ENCODE measurements at regions not wholly inside any gene's neighbourhood (a gene's known extent, or its start where the extent isn't known, plus 50 kb on each side); places are given as distances from the start of the nearest gene placed in this dataset.

DNA sequence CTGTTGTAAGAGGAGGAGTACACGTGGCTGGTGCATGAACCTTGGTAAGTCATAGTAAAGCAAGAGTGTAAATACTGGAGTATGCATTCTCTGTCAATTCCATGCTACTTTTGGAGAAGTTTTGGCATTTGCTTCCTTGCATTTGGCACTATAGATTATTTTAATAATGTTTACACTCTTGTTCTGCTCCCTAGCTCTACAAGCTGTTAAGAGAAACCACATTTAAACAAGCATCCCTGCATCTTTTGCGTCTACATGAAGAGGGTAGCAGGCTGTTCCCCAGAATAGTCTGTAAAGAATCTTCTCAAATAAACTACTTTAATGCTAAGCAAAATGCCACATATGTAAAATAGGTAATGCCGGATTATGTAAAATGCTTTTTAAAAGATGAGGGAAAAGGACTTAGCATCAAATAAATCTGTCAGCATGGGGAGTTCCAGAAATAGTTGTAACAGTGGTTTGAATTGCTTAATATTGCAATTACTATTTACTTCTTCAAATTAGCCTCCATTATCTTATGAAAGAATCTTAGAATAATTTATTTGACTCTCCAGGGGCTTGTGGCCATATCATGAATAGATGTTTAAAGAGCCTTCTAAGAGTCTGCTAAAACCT, 2127.3 kb upstream of the WWC1 start:
- DNase-seq (ENCODE audit: low read depth, low spot score) (no peak), FAIRE-seq (no peak), ATAC-seq (no peak)
- CTCF ChIA-PET, result no interaction called here
- no peaks in the 10 kb centered on the region for H4K20me1 ChIP-seq (ENCODE audit: control insufficient read depth, insufficient read depth)
- no peaks in the 10 kb centered on the region for H3K27me3 ChIP-seq (replicated peaks in 1 of 2; ENCODE audit: control insufficient read depth in 2 of 2, insufficient read depth in 2 of 2, low read length in 1 of 2)
- intact Hi-C loops (cut with micrococcal nuclease; ENCODE audit: unreplicated experiment), result no loop called here
- H3K79me2 ChIP-seq (ENCODE audit: control insufficient read depth, insufficient read depth, low read length), result no peaks in the 10 kb centered on the region
- H3K4me1 ChIP-seq (ENCODE audit: control insufficient read depth, insufficient read depth, low read length), result no peaks in the 10 kb centered on the region
- no peak overlapping the region for H3K27ac ChIP-seq (ENCODE audit: control insufficient read depth, insufficient read depth)
- SMC1A ChIA-PET (ENCODE audit: uncharacterized antibody, unreplicated experiment), result no interaction called here
- in situ Hi-C loops (cut with MboI), result no loop called here
- H3K4me2 ChIP-seq (ENCODE audit: control insufficient read depth, insufficient read depth), result no peak overlapping the region
- no peak overlapping the region for H3K9ac ChIP-seq (ENCODE audit: control insufficient read depth, insufficient read depth, low read length)
- H3K4me3 ChIP-seq, result no peak overlapping the region
- no peaks in the 10 kb centered on the region for H3K9me3 ChIP-seq (replicated peaks; ENCODE audit: control insufficient read depth, insufficient read depth, low read length)
- no TSS peak for BruUV-seq (replicated peaks)
- H2AFZ ChIP-seq (ENCODE audit: control insufficient read depth, low read depth, low read length), result no peak overlapping the region
- TF ChIP-seq NFXL1 (IDR thresholded peaks at IDR 0.05; ENCODE audit: borderline replicate concordance) (no peak), SIN3A (IDR thresholded peaks at IDR 0.05; ENCODE audit: low read depth, low read length) (no peak), MYB (IDR thresholded peaks at IDR 0.05; ENCODE audit: borderline replicate concordance, low read depth, low read length) (no peak)
- WGBS (ENCODE audit: insufficient coverage, insufficient replicate concordance, low lambda C conversion rate, missing lambda C conversion rate), result 2% methylated on average over 3 of the region's 3 CpGs
- POLR2A ChIA-PET, result no interaction called here
- H3K36me3 ChIP-seq (ENCODE audit: control insufficient read depth in 2 of 2, insufficient read depth in 2 of 2, low read length in 1 of 2), result no peaks in the 10 kb centered on the region
- RAD21 ChIA-PET (ENCODE audit: unreplicated experiment), result no interaction called here

GRCh38 chr5:166165596-166165995, 2125.8 kb upstream of the WWC1 start:
- H3K79me2 ChIP-seq (ENCODE audit: control insufficient read depth, insufficient read depth, low read length), result no peaks in the 10 kb centered on the region
- FAIRE-seq, result no peak
- no peaks in the 10 kb centered on the region for H4K20me1 ChIP-seq (ENCODE audit: control insufficient read depth, insufficient read depth)
- intact Hi-C loops (cut with micrococcal nuclease; ENCODE audit: unreplicated experiment) (no loop called here), in situ Hi-C loops (cut with MboI) (no loop called here)
- H3K36me3 ChIP-seq (ENCODE audit: control insufficient read depth in 2 of 2, insufficient read depth in 2 of 2, low read length in 1 of 2), result no peaks in the 10 kb centered on the region
- no peaks in the 10 kb centered on the region for H3K27me3 ChIP-seq (replicated peaks in 1 of 2; ENCODE audit: control insufficient read depth in 2 of 2, insufficient read depth in 2 of 2, low read length in 1 of 2)
- POLR2A ChIA-PET, result no interaction called here
- H3K4me2 ChIP-seq (ENCODE audit: control insufficient read depth, insufficient read depth), result no peak overlapping the region
- H3K9me3 ChIP-seq (replicated peaks; ENCODE audit: control insufficient read depth, insufficient read depth, low read length), result no peaks in the 10 kb centered on the region
- no peak overlapping the region for H3K27ac ChIP-seq (ENCODE audit: control insufficient read depth, insufficient read depth)
- 50% methylated on average over 4 of the region's 4 CpGs for WGBS (ENCODE audit: insufficient coverage, insufficient replicate concordance, low lambda C conversion rate, missing lambda C conversion rate)
- H3K9ac ChIP-seq (ENCODE audit: control insufficient read depth, insufficient read depth, low read length), result no peak overlapping the region
- no peak overlapping the region for H2AFZ ChIP-seq (ENCODE audit: control insufficient read depth, low read depth, low read length)
- ATAC-seq, result no peak
- RAD21 ChIA-PET (ENCODE audit: unreplicated experiment), result no interaction called here
- H3K4me1 ChIP-seq (ENCODE audit: control insufficient read depth, insufficient read depth, low read length), result no peaks in the 10 kb centered on the region
- CTCF ChIA-PET, result no interaction called here
- SMC1A ChIA-PET (ENCODE audit: uncharacterized antibody, unreplicated experiment), result interaction anchor here (1.6 kb wide), 1 partner anchor 10 kb away, joined by 3 read pairs; no protein-coding TSS in a partner anchor
- no TSS peak for BruUV-seq (replicated peaks)
- no peak for TF ChIP-seq PAX5 (IDR thresholded peaks at IDR 0.05; ENCODE audit: borderline replicate concordance, low read depth, low read length)
- TF ChIP-seq, protein P1, sequence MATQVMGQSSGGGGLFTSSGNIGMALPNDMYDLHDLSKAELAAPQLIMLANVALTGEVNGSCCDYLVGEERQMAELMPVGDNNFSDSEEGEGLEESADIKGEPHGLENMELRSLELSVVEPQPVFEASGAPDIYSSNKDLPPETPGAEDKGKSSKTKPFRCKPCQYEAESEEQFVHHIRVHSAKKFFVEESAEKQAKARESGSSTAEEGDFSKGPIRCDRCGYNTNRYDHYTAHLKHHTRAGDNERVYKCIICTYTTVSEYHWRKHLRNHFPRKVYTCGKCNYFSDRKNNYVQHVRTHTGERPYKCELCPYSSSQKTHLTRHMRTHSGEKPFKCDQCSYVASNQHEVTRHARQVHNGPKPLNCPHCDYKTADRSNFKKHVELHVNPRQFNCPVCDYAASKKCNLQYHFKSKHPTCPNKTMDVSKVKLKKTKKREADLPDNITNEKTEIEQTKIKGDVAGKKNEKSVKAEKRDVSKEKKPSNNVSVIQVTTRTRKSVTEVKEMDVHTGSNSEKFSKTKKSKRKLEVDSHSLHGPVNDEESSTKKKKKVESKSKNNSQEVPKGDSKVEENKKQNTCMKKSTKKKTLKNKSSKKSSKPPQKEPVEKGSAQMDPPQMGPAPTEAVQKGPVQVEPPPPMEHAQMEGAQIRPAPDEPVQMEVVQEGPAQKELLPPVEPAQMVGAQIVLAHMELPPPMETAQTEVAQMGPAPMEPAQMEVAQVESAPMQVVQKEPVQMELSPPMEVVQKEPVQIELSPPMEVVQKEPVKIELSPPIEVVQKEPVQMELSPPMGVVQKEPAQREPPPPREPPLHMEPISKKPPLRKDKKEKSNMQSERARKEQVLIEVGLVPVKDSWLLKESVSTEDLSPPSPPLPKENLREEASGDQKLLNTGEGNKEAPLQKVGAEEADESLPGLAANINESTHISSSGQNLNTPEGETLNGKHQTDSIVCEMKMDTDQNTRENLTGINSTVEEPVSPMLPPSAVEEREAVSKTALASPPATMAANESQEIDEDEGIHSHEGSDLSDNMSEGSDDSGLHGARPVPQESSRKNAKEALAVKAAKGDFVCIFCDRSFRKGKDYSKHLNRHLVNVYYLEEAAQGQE (IDR thresholded peaks at IDR 0.05; ENCODE audit: low read depth, low read length), result peak; percentile 81
- no peak for DNase-seq (ENCODE audit: low read depth, low spot score)
- H3K4me3 ChIP-seq, result no peak overlapping the region

All from GM12878 (cell line).